C4-2B (cell line): ENCODE measurements at regions not wholly inside any gene's neighbourhood (a gene's known extent, or its start where the extent isn't known, plus 50 kb on each side); places are given as distances from the start of the nearest gene placed in this dataset.

Source experiments
- CTCF ChIP-seq: fragments of 450-650 bp; conservative IDR thresholded peaks from 2 replicates; pipeline ENCODE4 v1.5.1; 2017; ENCODE audit warnings: mild to moderate bottlenecking
- ZFX ChIP-seq: fragments of 450-650 bp; IDR thresholded peaks from 2 replicates; pipeline ENCODE4 v1.6.1; 2017

- no peak for TF ChIP-seq CTCF
- TF ChIP-seq ZFX: no peak
Measured at GRCh38 chr12:105644770-105645169, 314.3 kb downstream of the C12orf75 start.
